ENCODE measurements at regions not wholly inside any gene's neighbourhood (a gene's known extent, or its start where the extent isn't known, plus 50 kb on each side); places are given as distances from the start of the nearest gene placed in this dataset.

DNA sequence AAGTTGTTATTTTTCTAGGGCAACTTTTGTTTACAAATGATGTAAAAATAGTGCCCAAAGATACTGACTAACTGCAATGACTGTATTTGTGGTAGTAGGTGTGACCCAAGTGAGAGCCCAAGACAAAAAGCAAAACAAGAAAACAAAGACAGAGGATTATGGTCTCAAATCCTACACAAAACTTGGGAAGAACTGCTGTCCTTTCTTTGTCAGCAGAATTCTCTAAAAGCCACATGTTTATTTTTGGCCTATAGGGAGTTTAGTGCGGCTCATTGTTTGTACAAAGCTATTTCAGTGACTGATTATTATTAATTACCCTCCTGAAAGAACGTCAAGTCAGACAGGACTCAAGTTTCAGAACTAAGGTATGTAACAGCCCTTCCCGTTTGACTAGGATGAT, 509.2 kb upstream of the SLC35B3 start:
- BruUV-seq (replicated peaks) = no TSS peak
- intact Hi-C loops (cut with micrococcal nuclease) = no loop called here

DNA sequence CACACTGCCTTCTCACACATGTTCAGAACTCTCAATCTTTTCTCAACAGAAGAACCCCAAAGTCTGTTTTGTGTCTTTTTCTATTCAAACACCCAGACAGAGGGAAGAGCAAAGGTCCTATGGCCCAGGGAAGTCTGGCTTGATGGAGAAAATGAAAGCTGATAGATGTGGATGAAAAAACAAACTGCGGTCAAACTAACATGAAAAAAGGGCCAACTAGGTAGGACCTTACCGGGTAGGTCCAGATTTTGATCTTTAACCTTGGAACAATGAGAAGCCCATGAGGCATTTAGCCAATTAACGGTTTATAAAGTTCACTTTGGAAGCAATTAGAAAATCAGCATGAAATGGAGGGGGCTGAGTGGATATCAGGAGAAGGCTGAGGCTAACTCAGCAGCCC, 507.7 kb upstream of the SLC35B3 start:
- Histone ChIP-seq H3K4me2 (ENCODE audit: low read length) (no peak overlapping the region), H3K36me3 (ENCODE audit: low read depth, low read length) (no peaks in the 10 kb centered on the region), H3K9ac (ENCODE audit: low read length) (no peak overlapping the region), H3K27ac (ENCODE audit: low read length) (no peak overlapping the region), H3K9me3 (ENCODE audit: low read length) (no peaks in the 10 kb centered on the region), H3K9me2 (replicated peaks; ENCODE audit: low read length) (no peaks in the 10 kb centered on the region), H4K20me1 (ENCODE audit: low read length) (no peaks in the 10 kb centered on the region), H3K4me1 (ENCODE audit: insufficient read depth, low read length) (peaks cover 16% of the 10 kb centered on the region), H3K79me2 (ENCODE audit: low read length) (no peaks in the 10 kb centered on the region), H3F3A (ENCODE audit: low read length, unreplicated experiment) (no peaks in the 10 kb centered on the region), H2AFZ (ENCODE audit: low read length) (no peak overlapping the region), H3K4me3 (ENCODE audit: low read length) (no peak overlapping the region), H3K27me3 (ENCODE audit: low read length) (peaks cover 4% of the 10 kb centered on the region; the same call in 1 of the 2 replicates)
- ATAC-seq (no peak), DNase-seq (no peak)
- no TSS peak for BruUV-seq (replicated peaks)
- intact Hi-C loops (cut with micrococcal nuclease) = no loop called here
- ChIA-PET POLR2A (ENCODE audit: unreplicated experiment) (no interaction called here), CTCF (no interaction called here)
- TF ChIP-seq EZH2phosphoT487 (IDR thresholded peaks at IDR 0.05; ENCODE audit: borderline replicate concordance, low read length) (no peak), EZH2 (IDR thresholded peaks at IDR 0.05; ENCODE audit: low read length, unreplicated experiment) (no peak)
- TF ChIP-seq, protein P1, sequence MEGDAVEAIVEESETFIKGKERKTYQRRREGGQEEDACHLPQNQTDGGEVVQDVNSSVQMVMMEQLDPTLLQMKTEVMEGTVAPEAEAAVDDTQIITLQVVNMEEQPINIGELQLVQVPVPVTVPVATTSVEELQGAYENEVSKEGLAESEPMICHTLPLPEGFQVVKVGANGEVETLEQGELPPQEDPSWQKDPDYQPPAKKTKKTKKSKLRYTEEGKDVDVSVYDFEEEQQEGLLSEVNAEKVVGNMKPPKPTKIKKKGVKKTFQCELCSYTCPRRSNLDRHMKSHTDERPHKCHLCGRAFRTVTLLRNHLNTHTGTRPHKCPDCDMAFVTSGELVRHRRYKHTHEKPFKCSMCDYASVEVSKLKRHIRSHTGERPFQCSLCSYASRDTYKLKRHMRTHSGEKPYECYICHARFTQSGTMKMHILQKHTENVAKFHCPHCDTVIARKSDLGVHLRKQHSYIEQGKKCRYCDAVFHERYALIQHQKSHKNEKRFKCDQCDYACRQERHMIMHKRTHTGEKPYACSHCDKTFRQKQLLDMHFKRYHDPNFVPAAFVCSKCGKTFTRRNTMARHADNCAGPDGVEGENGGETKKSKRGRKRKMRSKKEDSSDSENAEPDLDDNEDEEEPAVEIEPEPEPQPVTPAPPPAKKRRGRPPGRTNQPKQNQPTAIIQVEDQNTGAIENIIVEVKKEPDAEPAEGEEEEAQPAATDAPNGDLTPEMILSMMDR (conservative IDR thresholded peaks at IDR 0.05; ENCODE audit: low read depth, low read length) = no peak

More for the DNA sequence above, 509.2 kb upstream of the SLC35B3 start:
- no peaks in the 10 kb centered on the region for H3K79me2 ChIP-seq (ENCODE audit: low read length)
- peaks cover 11% of the 10 kb centered on the region for H3K4me1 ChIP-seq (ENCODE audit: insufficient read depth, low read length)
- ATAC-seq = no peak
- H3K9me3 ChIP-seq (ENCODE audit: low read length) = no peaks in the 10 kb centered on the region
- no peak for TF ChIP-seq EZH2phosphoT487 (IDR thresholded peaks at IDR 0.05; ENCODE audit: borderline replicate concordance, low read length)
- TF ChIP-seq, protein P1 (conservative IDR thresholded peaks at IDR 0.05; ENCODE audit: low read depth, low read length) = no peak
- TF ChIP-seq EZH2 (IDR thresholded peaks at IDR 0.05; ENCODE audit: low read length, unreplicated experiment) = no peak
- no peak overlapping the region for H2AFZ ChIP-seq (ENCODE audit: low read length)
- no peaks in the 10 kb centered on the region for H3F3A ChIP-seq (ENCODE audit: low read length, unreplicated experiment)
- H3K4me2 ChIP-seq (ENCODE audit: low read length) = no peak overlapping the region
- H3K9ac ChIP-seq (ENCODE audit: low read length) = no peak overlapping the region
- CTCF ChIA-PET = no interaction called here
- DNase-seq = no peak
- no peak overlapping the region for H3K27ac ChIP-seq (ENCODE audit: low read length)
- no peaks in the 10 kb centered on the region for H3K36me3 ChIP-seq (ENCODE audit: low read depth, low read length)
- no peaks in the 10 kb centered on the region for H4K20me1 ChIP-seq (ENCODE audit: low read length)
- H3K27me3 ChIP-seq (ENCODE audit: low read length) = peaks cover 10% of the 10 kb centered on the region; the same call in 1 of the 2 replicates
- POLR2A ChIA-PET (ENCODE audit: unreplicated experiment) = no interaction called here
- no peak overlapping the region for H3K4me3 ChIP-seq (ENCODE audit: low read length)
- no peaks in the 10 kb centered on the region for H3K9me2 ChIP-seq (replicated peaks; ENCODE audit: low read length)

DNA sequence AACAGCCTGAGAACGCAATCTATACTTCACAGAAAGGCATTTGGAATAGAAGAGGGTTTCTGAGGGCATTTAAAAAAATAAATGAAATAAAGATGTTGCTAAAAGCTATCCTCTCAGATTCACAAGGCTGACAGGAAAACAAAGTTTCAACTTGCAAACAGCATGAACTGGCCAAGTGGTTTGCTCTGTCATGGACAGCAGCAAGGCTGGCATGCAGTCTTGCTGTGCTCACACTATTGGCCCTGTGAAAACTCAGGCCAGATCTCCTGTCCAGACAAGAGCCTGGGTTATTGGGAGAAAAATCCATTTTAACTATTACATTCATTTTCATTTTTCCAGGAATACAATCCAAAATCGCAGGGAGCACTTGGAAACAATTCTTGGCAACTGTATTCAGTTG, 506.2 kb upstream of the SLC35B3 start:
- ChIA-PET POLR2A (ENCODE audit: unreplicated experiment) (no interaction called here), CTCF (no interaction called here)
- no peaks in the 10 kb centered on the region for H4K20me1 ChIP-seq (ENCODE audit: low read length)
- H2AFZ ChIP-seq (ENCODE audit: low read length) = no peak overlapping the region
- H3F3A ChIP-seq (ENCODE audit: low read length, unreplicated experiment) = no peaks in the 10 kb centered on the region
- no peaks in the 10 kb centered on the region for H3K79me2 ChIP-seq (ENCODE audit: low read length)
- H3K36me3 ChIP-seq (ENCODE audit: low read depth, low read length) = no peaks in the 10 kb centered on the region
- BruUV-seq (replicated peaks) = no TSS peak
- H3K27ac ChIP-seq (ENCODE audit: low read length) = no peak overlapping the region
- H3K9me3 ChIP-seq (ENCODE audit: low read length) = no peaks in the 10 kb centered on the region
- no peaks in the 10 kb centered on the region for H3K27me3 ChIP-seq (ENCODE audit: low read length)
- TF ChIP-seq EZH2phosphoT487 (IDR thresholded peaks at IDR 0.05; ENCODE audit: borderline replicate concordance, low read length) = no peak
- TF ChIP-seq, protein P1 (conservative IDR thresholded peaks at IDR 0.05; ENCODE audit: low read depth, low read length) = no peak
- no peak for TF ChIP-seq EZH2 (IDR thresholded peaks at IDR 0.05; ENCODE audit: low read length, unreplicated experiment)
- no peak for ATAC-seq
- H3K4me3 ChIP-seq (ENCODE audit: low read length) = no peak overlapping the region
- DNase-seq = no peak
- intact Hi-C loops (cut with micrococcal nuclease) = no loop called here
- H3K9me2 ChIP-seq (replicated peaks; ENCODE audit: low read length) = no peaks in the 10 kb centered on the region
- H3K4me1 ChIP-seq (ENCODE audit: insufficient read depth, low read length) = peaks cover 16% of the 10 kb centered on the region
- no peak overlapping the region for H3K9ac ChIP-seq (ENCODE audit: low read length)
- H3K4me2 ChIP-seq (ENCODE audit: low read length) = no peak overlapping the region

All from PC-3 (cell line).